H9 (cell line): ENCODE measurements at regions not wholly inside any gene's neighbourhood (a gene's known extent, or its start where the extent isn't known, plus 50 kb on each side); places are given as distances from the start of the nearest gene placed in this dataset.
"Not testable (repeated sequence)": the region's sequence is repeated elsewhere in the genome, so short reads cannot be mapped to it uniquely, and the experiment has no call there.

Source experiments
- DNase-seq: peaks from one replicate; pipeline ENCODE4 v3.0.0-alpha.2; 2017
- H2AFZ ChIP-seq: one replicate; pipeline ENCODE4 v1.6.1; 2013; ENCODE audit warnings: mild to moderate bottlenecking, low read length, control low read depth, moderate library complexity
- H2AK5ac ChIP-seq: 2 replicates; pipeline ENCODE4 v1.6.1; 2013; ENCODE audit warnings: low read length, control low read depth, mixed read lengths; ENCODE audit not compliant: insufficient read length
- H2BK120ac ChIP-seq: one replicate; pipeline ENCODE4 v1.6.1; 2013; ENCODE audit warnings: low read depth, mild to moderate bottlenecking, low read length, control low read depth, inconsistent platforms; ENCODE audit not compliant: poor library complexity, severe bottlenecking
- H2BK12ac ChIP-seq: 2 replicates; pipeline ENCODE4 v1.6.1; 2013; ENCODE audit warnings: low read length, control low read depth, mixed read lengths, low read depth; ENCODE audit not compliant: insufficient read length
- H2BK15ac ChIP-seq: 2 replicates; pipeline ENCODE4 v1.6.1; 2013; ENCODE audit warnings: low read depth, low read length, control low read depth
- H2BK20ac ChIP-seq: one replicate; pipeline ENCODE4 v1.6.1; 2013; ENCODE audit warnings: low read depth, mild to moderate bottlenecking, low read length, control low read depth, inconsistent platforms; ENCODE audit not compliant: poor library complexity, severe bottlenecking
- H2BK5ac ChIP-seq: 2 replicates; pipeline ENCODE4 v1.6.1; 2013; ENCODE audit warnings: low read length, control low read depth, mixed read lengths; ENCODE audit not compliant: insufficient read length
- H3K14ac ChIP-seq: 2 replicates; pipeline ENCODE4 v1.6.1; 2013; ENCODE audit warnings: low read length, control low read depth; ENCODE audit not compliant: insufficient read depth
- H3K18ac ChIP-seq: 2 replicates; pipeline ENCODE4 v1.6.1; 2013; ENCODE audit warnings: low read depth, mild to moderate bottlenecking, mixed read lengths, low read length, control low read depth; ENCODE audit not compliant: insufficient read length
- H3K23ac ChIP-seq: 2 replicates; pipeline ENCODE4 v1.6.1; 2013; ENCODE audit warnings: low read length, control low read depth, mixed read lengths, low read depth; ENCODE audit not compliant: insufficient read length
- H3K23me2 ChIP-seq: 2 replicates; pipeline ENCODE4 v1.6.1; 2013; ENCODE audit warnings: low read depth, mild to moderate bottlenecking, mixed read lengths, low read length, control low read depth; ENCODE audit not compliant: insufficient read length, poor library complexity, severe bottlenecking
- H3K27ac ChIP-seq: 2 replicates; pipeline ENCODE4 v1.5.1; 2013; ENCODE audit warnings: low read length, control low read depth, mixed read lengths, low read depth; ENCODE audit not compliant: insufficient read length
- H3K27me3 ChIP-seq: 2 replicates; pipeline ENCODE4 v1.6.1; 2013; ENCODE audit warnings: low read length, control low read depth, inconsistent platforms; ENCODE audit not compliant: insufficient read depth
- H3K4ac ChIP-seq: 2 replicates; pipeline ENCODE4 v1.6.1; 2013; ENCODE audit warnings: low read depth, mild to moderate bottlenecking, control low read depth, inconsistent platforms, low read length, moderate library complexity
- H3K4me1 ChIP-seq: 2 replicates; pipeline ENCODE4 v1.6.1; 2013; ENCODE audit warnings: low read length, control low read depth, inconsistent platforms; ENCODE audit not compliant: insufficient read depth
- H3K4me2 ChIP-seq: 2 replicates; pipeline ENCODE4 v1.6.1; 2013; ENCODE audit warnings: low read length, control low read depth, mixed read lengths; ENCODE audit not compliant: insufficient read length, insufficient read depth
- H3K56ac ChIP-seq: 2 replicates; pipeline ENCODE4 v1.6.1; 2013; ENCODE audit warnings: low read depth, mild to moderate bottlenecking, mixed read lengths, low read length, control low read depth; ENCODE audit not compliant: insufficient read length
- H3K79me1 ChIP-seq: 2 replicates; pipeline ENCODE4 v1.6.1; 2013; ENCODE audit warnings: low read depth, mild to moderate bottlenecking, moderate library complexity, low read length, control low read depth, inconsistent platforms; ENCODE audit not compliant: insufficient read depth, poor library complexity, severe bottlenecking
- H3K79me2 ChIP-seq: 2 replicates; pipeline ENCODE4 v1.6.1; 2013; ENCODE audit warnings: low read length, control low read depth, inconsistent platforms; ENCODE audit not compliant: insufficient read depth
- H3K9ac ChIP-seq: 2 replicates; pipeline ENCODE4 v1.6.1; 2013; ENCODE audit warnings: low read length, control low read depth, mixed read lengths; ENCODE audit not compliant: insufficient read length; ENCODE audit errors: extremely low read depth
- H3K9me3 ChIP-seq: one replicate; pipeline ENCODE4 v1.6.1; 2013; ENCODE audit warnings: low read depth, low read length, inconsistent platforms; ENCODE audit not compliant: control insufficient read depth
- H3T11ph ChIP-seq: one replicate; pipeline ENCODE4 v1.6.1; 2013; ENCODE audit warnings: mild to moderate bottlenecking, low read length, control low read depth, inconsistent platforms
- H4K20me1 ChIP-seq: one replicate; pipeline ENCODE4 v1.6.1; 2013; ENCODE audit not compliant: control insufficient read depth, insufficient read length, insufficient read depth
- H4K5ac ChIP-seq: 2 replicates; pipeline ENCODE4 v1.6.1; 2013; ENCODE audit warnings: low read depth, mild to moderate bottlenecking, mixed read lengths, low read length, control low read depth; ENCODE audit not compliant: insufficient read length
- H4K8ac ChIP-seq: replicated peaks from 2 replicates; pipeline ENCODE4 v1.6.1; 2013; ENCODE audit warnings: low read length, control low read depth, mixed read lengths, low read depth; ENCODE audit not compliant: insufficient read length
- H4K91ac ChIP-seq: 2 replicates; pipeline ENCODE4 v1.6.1; 2013; ENCODE audit warnings: low read depth, mild to moderate bottlenecking, moderate library complexity, mixed read lengths, low read length, control low read depth; ENCODE audit not compliant: insufficient read length
- H3K27ac Mint-ChIP-seq, 3 experiments: 2 replicates in 2 of 3; 3 replicates in 1 of 3; pipeline ENCODE4 v1.8.0; 2020 to 2021; ENCODE audit warnings: mixed read lengths in 3 of 3, mild to moderate bottlenecking in 1 of 3, moderate library complexity in 1 of 3
- H3K27me3 Mint-ChIP-seq: 2 replicates; pipeline ENCODE4 v1.8.0; 2021; ENCODE audit warnings: low read depth, mild to moderate bottlenecking, moderate library complexity, mixed read lengths
- H3K36me3 Mint-ChIP-seq, 3 experiments: 2 replicates in 2 of 3; 3 replicates in 1 of 3; pipeline ENCODE4 v1.8.0; 2020 to 2021; ENCODE audit warnings: low read depth in 3 of 3, mixed read lengths in 3 of 3; ENCODE audit not compliant: insufficient read depth in 1 of 3
- H3K4me1 Mint-ChIP-seq, 2 experiments: 2 replicates each; pipeline ENCODE4 v1.8.0; 2020; ENCODE audit warnings: mixed read lengths in 2 of 2
- H3K4me3 Mint-ChIP-seq, 2 experiments: 2 replicates in 1 of 2; 3 replicates in 1 of 2; pipeline ENCODE4 v1.8.0; 2020 to 2021; ENCODE audit warnings: mild to moderate bottlenecking in 2 of 2, mixed read lengths in 2 of 2, moderate library complexity in 1 of 2
- H3K9me3 Mint-ChIP-seq, 2 experiments: 2 replicates in 1 of 2; 3 replicates in 1 of 2; pipeline ENCODE4 v1.8.0; 2020; ENCODE audit warnings: mild to moderate bottlenecking in 2 of 2, mixed read lengths in 2 of 2, moderate library complexity in 1 of 2
- WGBS: extraction: QIAGEN DNeasy Blood & Tissue Kit; methylation state at CpG from one replicate; pipeline ENCODE4 v1.1.7; 2013; ENCODE audit warnings: missing lambda C conversion rate, low lambda C conversion rate, mixed read lengths; ENCODE audit not compliant: insufficient read length; ENCODE audit errors: extremely low coverage; 5-methylcytosine and 5-hydroxymethylcytosine counted together
- TF ChIP-seq, protein P1 (sequence below): fragments of 200-600 bp; sonication (generic); conservative IDR thresholded peaks from 3 replicates; pipeline ENCODE4 v1.8.0; 2021; ENCODE audit warnings: antibody characterized with exemption, mild to moderate bottlenecking

DNA sequence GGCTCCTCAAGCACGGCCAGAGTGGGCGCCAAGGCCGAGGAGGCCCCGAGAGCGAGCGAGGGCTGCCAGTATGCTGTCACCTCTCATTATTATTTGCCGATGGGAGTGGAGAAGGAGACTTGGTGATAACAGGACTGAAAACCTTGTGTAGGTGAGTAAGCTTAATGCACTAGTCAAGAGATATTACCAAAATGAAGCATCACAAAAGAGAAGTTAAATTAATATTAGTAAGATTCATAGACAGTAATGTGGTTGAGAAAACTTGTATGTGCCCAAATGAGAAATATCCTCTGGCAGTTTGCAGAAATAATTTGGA is 204.5 kb upstream of the SLITRK1 start:
- no peak overlapping the region for H2AK5ac ChIP-seq
- H3K9me3 Mint-ChIP-seq: peaks cover 5 to 8% of the 10 kb centered on the region in 2 experiments; a peak in 4 of 5 replicates
- H3K27me3 ChIP-seq: no peaks in the 10 kb centered on the region
- TF ChIP-seq, protein P1, sequence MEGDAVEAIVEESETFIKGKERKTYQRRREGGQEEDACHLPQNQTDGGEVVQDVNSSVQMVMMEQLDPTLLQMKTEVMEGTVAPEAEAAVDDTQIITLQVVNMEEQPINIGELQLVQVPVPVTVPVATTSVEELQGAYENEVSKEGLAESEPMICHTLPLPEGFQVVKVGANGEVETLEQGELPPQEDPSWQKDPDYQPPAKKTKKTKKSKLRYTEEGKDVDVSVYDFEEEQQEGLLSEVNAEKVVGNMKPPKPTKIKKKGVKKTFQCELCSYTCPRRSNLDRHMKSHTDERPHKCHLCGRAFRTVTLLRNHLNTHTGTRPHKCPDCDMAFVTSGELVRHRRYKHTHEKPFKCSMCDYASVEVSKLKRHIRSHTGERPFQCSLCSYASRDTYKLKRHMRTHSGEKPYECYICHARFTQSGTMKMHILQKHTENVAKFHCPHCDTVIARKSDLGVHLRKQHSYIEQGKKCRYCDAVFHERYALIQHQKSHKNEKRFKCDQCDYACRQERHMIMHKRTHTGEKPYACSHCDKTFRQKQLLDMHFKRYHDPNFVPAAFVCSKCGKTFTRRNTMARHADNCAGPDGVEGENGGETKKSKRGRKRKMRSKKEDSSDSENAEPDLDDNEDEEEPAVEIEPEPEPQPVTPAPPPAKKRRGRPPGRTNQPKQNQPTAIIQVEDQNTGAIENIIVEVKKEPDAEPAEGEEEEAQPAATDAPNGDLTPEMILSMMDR: no peak
- no peak overlapping the region for H4K5ac ChIP-seq
- H3T11ph ChIP-seq: no peak overlapping the region
- no peak overlapping the region for H2AFZ ChIP-seq
- H3K27me3 Mint-ChIP-seq: no peaks in the 10 kb centered on the region
- H3K27ac ChIP-seq: no peak overlapping the region
- no peak overlapping the region for H3K4me2 ChIP-seq
- peaks cover 0 to 5% (median 4%) of the 10 kb centered on the region in 3 experiments; a peak in 1 of 7 replicates for H3K36me3 Mint-ChIP-seq
- no peaks in the 10 kb centered on the region for H3K79me2 ChIP-seq
- H4K8ac ChIP-seq: no peak overlapping the region
- no peak overlapping the region for H3K18ac ChIP-seq
- H3K27ac Mint-ChIP-seq: no peak overlapping the region
- DNase-seq: no peak
- H3K14ac ChIP-seq: no peak overlapping the region
- H4K20me1 ChIP-seq: no peaks in the 10 kb centered on the region
- no peak overlapping the region for H3K23ac ChIP-seq
- H3K4me3 Mint-ChIP-seq: no peak overlapping the region
- H4K91ac ChIP-seq: no peak overlapping the region
- WGBS: no CpG with 5 or more reads among the region's 7 CpGs
- no peaks in the 10 kb centered on the region for H3K4me1 ChIP-seq
- H3K9me3 ChIP-seq: no peaks in the 10 kb centered on the region
- no peak overlapping the region for H2BK120ac ChIP-seq
- no peaks in the 10 kb centered on the region for H3K79me1 ChIP-seq
- H2BK15ac ChIP-seq: no peak overlapping the region
- H3K4me1 Mint-ChIP-seq: no peaks in the 10 kb centered on the region
- no peaks in the 10 kb centered on the region for H3K23me2 ChIP-seq
- no peak overlapping the region for H3K56ac ChIP-seq
- H2BK20ac ChIP-seq: no peak overlapping the region
- H3K9ac ChIP-seq: no peak overlapping the region
- H3K4ac ChIP-seq: no peak overlapping the region
- H2BK12ac ChIP-seq: no peak overlapping the region
- no peak overlapping the region for H2BK5ac ChIP-seq

DNA sequence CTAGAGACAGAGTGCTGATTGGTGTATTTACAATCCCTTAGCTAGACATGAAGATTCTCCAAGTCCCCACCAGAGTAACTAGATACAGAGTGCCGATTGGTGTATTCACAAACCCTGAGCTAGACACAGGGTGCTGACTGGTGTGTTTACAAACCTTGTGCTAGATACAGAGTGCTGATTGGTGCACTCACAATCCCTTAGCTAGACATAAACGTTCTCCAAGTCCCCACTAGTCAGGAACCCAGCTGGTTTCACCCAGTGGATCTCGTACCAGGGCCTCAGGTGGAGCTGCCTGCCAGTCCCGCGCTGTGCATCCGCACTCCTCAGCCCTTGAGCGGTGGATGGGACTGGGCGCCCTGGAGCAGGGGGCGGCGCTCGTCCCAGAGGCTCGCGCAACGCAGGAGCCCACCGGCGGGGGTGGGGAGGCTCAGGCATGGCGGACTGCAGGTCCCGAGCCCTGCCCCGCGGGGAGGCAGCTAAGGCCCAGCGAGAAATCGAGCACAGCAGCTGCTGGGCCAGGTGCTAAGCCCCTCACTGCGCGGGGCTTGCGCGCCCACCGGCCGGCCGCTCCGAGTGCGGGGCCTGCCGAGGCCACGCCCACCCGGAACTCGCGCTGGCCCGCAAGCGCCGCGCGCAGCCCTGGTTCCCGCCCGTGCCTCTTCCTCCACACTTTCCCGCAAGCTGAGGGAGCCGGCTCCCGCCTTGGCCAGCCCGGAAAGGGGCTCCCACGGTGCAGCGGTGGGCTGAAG is 204.0 kb upstream of the SLITRK1 start:
- not testable (repeated sequence) for H3K23ac ChIP-seq, H4K5ac ChIP-seq, H3K23me2 ChIP-seq, H2AK5ac ChIP-seq, H4K8ac ChIP-seq, H3K4me2 ChIP-seq, H3K27ac ChIP-seq, H3K79me2 ChIP-seq, H3K27ac Mint-ChIP-seq, H3K4me3 Mint-ChIP-seq, H2BK5ac ChIP-seq, H3K4ac ChIP-seq, H3K27me3 Mint-ChIP-seq, H3K18ac ChIP-seq, H3K79me1 ChIP-seq, H4K20me1 ChIP-seq, H3K9me3 Mint-ChIP-seq, H2BK15ac ChIP-seq, DNase-seq, H3K9ac ChIP-seq, H3K4me1 ChIP-seq, H3K4me1 Mint-ChIP-seq, H2AFZ ChIP-seq, H3K27me3 ChIP-seq, H4K91ac ChIP-seq, H3K56ac ChIP-seq, H3K9me3 ChIP-seq, H3T11ph ChIP-seq, H2BK120ac ChIP-seq, H3K36me3 Mint-ChIP-seq, H3K14ac ChIP-seq, H2BK20ac ChIP-seq, H2BK12ac ChIP-seq
- WGBS: no CpG with 5 or more reads among the region's 49 CpGs
